PC-9 (cell line): ENCODE measurements at regions not wholly inside any gene's neighbourhood (a gene's known extent, or its start where the extent isn't known, plus 50 kb on each side); places are given as distances from the start of the nearest gene placed in this dataset.
"Not testable (repeated sequence)": the region's sequence is repeated elsewhere in the genome, so short reads cannot be mapped to it uniquely, and the experiment has no call there.

Experiments used
- BruUV-seq: library from RNA; stranded (reverse); fragments of 400-500 nt; replicated peaks from 2 replicates; lab custom pipeline; 2021; lab: Mats Ljungman, UMichigan
- CTCF ChIA-PET: fragments of 300-600 bp; sonication (Branson Sonifier 250); formaldehyde crosslinking; loops from one replicate; lab custom pipeline; 2022; ENCODE audit warnings: antibody characterized with exemption; lab: Charles Lee
- POLR2A ChIA-PET: fragments of 300-600 bp; sonication (Branson Sonifier 250); formaldehyde crosslinking; loops from one replicate; lab custom pipeline; 2022; ENCODE audit warnings: antibody characterized with exemption; ENCODE audit not compliant: unreplicated experiment; lab: Charles Lee
- DNase-seq, 2 experiments: peaks; one replicate each; pipeline versions ENCODE4 v3.0.0 to v3.0.0-alpha.2; 2015 to 2022; ENCODE audit warnings: mixed read lengths in 1 of 2
- H2AFZ ChIP-seq: fragments of 200-600 bp; sonication (generic); 2 replicates; pipeline ENCODE4 v1.8.1; 2017; ENCODE audit warnings: antibody characterized with exemption
- H3F3A ChIP-seq: fragments of 200-600 bp; sonication (generic); 2 replicates; pipeline ENCODE4 v1.8.1; 2017; ENCODE audit warnings: antibody characterized with exemption, mild to moderate bottlenecking, low read depth; ENCODE audit not compliant: insufficient read depth
- H3K27ac ChIP-seq: fragments of 200-600 bp; sonication (generic); 2 replicates; pipeline ENCODE4 v1.6.1; 2016; ENCODE audit warnings: mixed run types
- H3K27me3 ChIP-seq: fragments of 200-600 bp; sonication (generic); 2 replicates; pipeline ENCODE4 v1.6.1; 2016; ENCODE audit warnings: low read depth, mixed run types; ENCODE audit not compliant: insufficient read depth
- H3K36me3 ChIP-seq: fragments of 200-600 bp; sonication (generic); 2 replicates; pipeline ENCODE4 v1.6.1; 2016; ENCODE audit warnings: low read depth, mixed run types
- H3K4me1 ChIP-seq: fragments of 200-600 bp; sonication (generic); replicated peaks from 2 replicates; pipeline ENCODE4 v1.6.1; 2016; ENCODE audit warnings: mixed run types; ENCODE audit not compliant: insufficient read depth
- H3K4me2 ChIP-seq: fragments of 200-600 bp; sonication (generic); 2 replicates; pipeline ENCODE4 v1.6.1; 2017; ENCODE audit warnings: mixed run types
- H3K4me3 ChIP-seq: fragments of 200-600 bp; sonication (generic); 2 replicates; pipeline ENCODE4 v1.6.1; 2016; ENCODE audit warnings: mixed run types
- H3K79me2 ChIP-seq: fragments of 200-600 bp; sonication (generic); 2 replicates; pipeline ENCODE4 v1.6.1; 2017; ENCODE audit warnings: low read depth, mixed run types
- H3K9me2 ChIP-seq: fragments of 200-600 bp; sonication (generic); 2 replicates; pipeline ENCODE4 v1.8.1; 2017; ENCODE audit warnings: mild to moderate bottlenecking; ENCODE audit not compliant: insufficient read depth
- H3K9me3 ChIP-seq: fragments of 200-600 bp; sonication (generic); 2 replicates; pipeline ENCODE4 v1.8.1; 2016; ENCODE audit warnings: low read depth; ENCODE audit not compliant: insufficient read depth
- H4K20me1 ChIP-seq: fragments of 200-600 bp; sonication (generic); 2 replicates; pipeline ENCODE4 v1.8.1; 2017; ENCODE audit not compliant: insufficient read depth
- intact Hi-C: fragments of 100-400 bp; cut with micrococcal nuclease; formaldehyde crosslinking; loops from one replicate; pipeline ENCODE4 v1.10.0; 2022; ENCODE audit not compliant: unreplicated experiment

- H3K27me3 ChIP-seq, H3K9me2 ChIP-seq, H2AFZ ChIP-seq, H3K4me1 ChIP-seq, CTCF ChIA-PET, H3K4me2 ChIP-seq, H3K36me3 ChIP-seq, H3K27ac ChIP-seq, DNase-seq, H3F3A ChIP-seq, H3K79me2 ChIP-seq, POLR2A ChIA-PET, BruUV-seq, H3K4me3 ChIP-seq, intact Hi-C loops, H3K9me3 ChIP-seq, H4K20me1 ChIP-seq: not testable (repeated sequence)
Observed at GRCh38 chr7:76971201-76971600, 61.0 kb downstream of the SPDYE17 start.

GRCh38 chr7:76969892-76970291 lies 62.3 kb downstream of the SPDYE17 start:
- DNase-seq, H3K4me3 ChIP-seq, H3K9me3 ChIP-seq, H3K4me2 ChIP-seq, intact Hi-C loops, H3K9me2 ChIP-seq, H3K79me2 ChIP-seq, POLR2A ChIA-PET, BruUV-seq, H4K20me1 ChIP-seq, H3K27ac ChIP-seq, H3K4me1 ChIP-seq, H2AFZ ChIP-seq, CTCF ChIA-PET, H3F3A ChIP-seq, H3K36me3 ChIP-seq, H3K27me3 ChIP-seq: not testable (repeated sequence)

- H3K4me3 ChIP-seq, H3K4me2 ChIP-seq, H3K9me3 ChIP-seq, H3K79me2 ChIP-seq, H3K27ac ChIP-seq, H3K27me3 ChIP-seq, H4K20me1 ChIP-seq, H3K4me1 ChIP-seq, H3F3A ChIP-seq, intact Hi-C loops, H3K36me3 ChIP-seq, H2AFZ ChIP-seq, H3K9me2 ChIP-seq, POLR2A ChIA-PET, CTCF ChIA-PET, BruUV-seq: not testable (repeated sequence)
- DNase-seq, result peak in 1 of 2 experiments; percentile 35
Observed at GRCh38 chr7:76965731-76966548, 66.2 kb downstream of the SPDYE17 start.

- H4K20me1 ChIP-seq, H3K9me3 ChIP-seq, H3K4me1 ChIP-seq, POLR2A ChIA-PET, intact Hi-C loops, H2AFZ ChIP-seq, H3K9me2 ChIP-seq, H3K4me2 ChIP-seq, H3K36me3 ChIP-seq, H3K79me2 ChIP-seq, H3K27me3 ChIP-seq, CTCF ChIA-PET, H3K4me3 ChIP-seq, H3K27ac ChIP-seq, H3F3A ChIP-seq, DNase-seq: not testable (repeated sequence)
- BruUV-seq, result TSS peak; percentile 10
Observed at GRCh38 chr7:76964050-76964449, 68.1 kb downstream of the SPDYE17 start.

GRCh38 chr7:76963061-76963460 lies 69.1 kb downstream of the SPDYE17 start:
- H3K36me3 ChIP-seq, H3K4me2 ChIP-seq, H3K4me3 ChIP-seq, H3F3A ChIP-seq, H3K4me1 ChIP-seq, H3K27ac ChIP-seq, DNase-seq, H4K20me1 ChIP-seq, POLR2A ChIA-PET, H3K79me2 ChIP-seq, H3K27me3 ChIP-seq, H3K9me3 ChIP-seq, BruUV-seq, CTCF ChIA-PET, intact Hi-C loops, H2AFZ ChIP-seq, H3K9me2 ChIP-seq: not testable (repeated sequence)

- TSS peak; percentile 61 for BruUV-seq
- H3K4me2 ChIP-seq, H3K4me1 ChIP-seq, H3K36me3 ChIP-seq, H3K9me3 ChIP-seq, H3K9me2 ChIP-seq, H3K79me2 ChIP-seq, H3F3A ChIP-seq, H2AFZ ChIP-seq, CTCF ChIA-PET, H3K27me3 ChIP-seq, H3K4me3 ChIP-seq, DNase-seq, intact Hi-C loops, H3K27ac ChIP-seq, H4K20me1 ChIP-seq, POLR2A ChIA-PET: not testable (repeated sequence)
Observed at GRCh38 chr7:76960400-76960986, 71.7 kb downstream of the SPDYE17 start.

GRCh38 chr7:76959573-76960399 lies 72.4 kb downstream of the SPDYE17 start:
- H3K27ac ChIP-seq, H3F3A ChIP-seq, H2AFZ ChIP-seq, H3K79me2 ChIP-seq, POLR2A ChIA-PET, H3K4me2 ChIP-seq, H3K27me3 ChIP-seq, H3K4me1 ChIP-seq, intact Hi-C loops, DNase-seq, H3K4me3 ChIP-seq, CTCF ChIA-PET, H3K36me3 ChIP-seq, H3K9me2 ChIP-seq, H3K9me3 ChIP-seq, BruUV-seq, H4K20me1 ChIP-seq: not testable (repeated sequence)
